Breast epithelium (tissue), 3 donors: ENCODE measurements at regions not wholly inside any gene's neighbourhood (a gene's known extent, or its start where the extent isn't known, plus 50 kb on each side); places are given as distances from the start of the nearest gene placed in this dataset.

Experiments
- POLR2A ChIP-seq: fragments of 450-650 bp; IDR thresholded peaks from one replicate; pipeline ENCODE4 v1.6.1; 2016; ENCODE audit warnings: antibody characterized with exemption, mild to moderate bottlenecking, moderate library complexity
- POLR2AphosphoS5 ChIP-seq, 3 donors: sonication (generic); formaldehyde crosslinking; IDR thresholded peaks; one replicate each; pipeline ENCODE4 v1.6.1; 2017; ENCODE audit warnings: antibody characterized with exemption in 3 of 3
- TF ChIP-seq, protein P1 (sequence below), 3 donors: fragments of 450-650 bp; IDR thresholded peaks; one replicate each; pipeline ENCODE4 v1.5.1; 2016 to 2017; ENCODE audit warnings: antibody characterized with exemption in 3 of 3, mild to moderate bottlenecking in 3 of 3, moderate library complexity in 3 of 3

- TF ChIP-seq, protein P1, sequence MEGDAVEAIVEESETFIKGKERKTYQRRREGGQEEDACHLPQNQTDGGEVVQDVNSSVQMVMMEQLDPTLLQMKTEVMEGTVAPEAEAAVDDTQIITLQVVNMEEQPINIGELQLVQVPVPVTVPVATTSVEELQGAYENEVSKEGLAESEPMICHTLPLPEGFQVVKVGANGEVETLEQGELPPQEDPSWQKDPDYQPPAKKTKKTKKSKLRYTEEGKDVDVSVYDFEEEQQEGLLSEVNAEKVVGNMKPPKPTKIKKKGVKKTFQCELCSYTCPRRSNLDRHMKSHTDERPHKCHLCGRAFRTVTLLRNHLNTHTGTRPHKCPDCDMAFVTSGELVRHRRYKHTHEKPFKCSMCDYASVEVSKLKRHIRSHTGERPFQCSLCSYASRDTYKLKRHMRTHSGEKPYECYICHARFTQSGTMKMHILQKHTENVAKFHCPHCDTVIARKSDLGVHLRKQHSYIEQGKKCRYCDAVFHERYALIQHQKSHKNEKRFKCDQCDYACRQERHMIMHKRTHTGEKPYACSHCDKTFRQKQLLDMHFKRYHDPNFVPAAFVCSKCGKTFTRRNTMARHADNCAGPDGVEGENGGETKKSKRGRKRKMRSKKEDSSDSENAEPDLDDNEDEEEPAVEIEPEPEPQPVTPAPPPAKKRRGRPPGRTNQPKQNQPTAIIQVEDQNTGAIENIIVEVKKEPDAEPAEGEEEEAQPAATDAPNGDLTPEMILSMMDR (IDR thresholded peaks at IDR 0.05), result no peak
- no peak for TF ChIP-seq POLR2AphosphoS5 (IDR thresholded peaks at IDR 0.05)
- no peak for TF ChIP-seq POLR2A
Measured at GRCh38 chr10:44006771-44007170, 358.1 kb upstream of the ZNF32 start.
